ENCODE measurements at regions not wholly inside any gene's neighbourhood (a gene's known extent, or its start where the extent isn't known, plus 50 kb on each side); places are given as distances from the start of the nearest gene placed in this dataset.
A peak's percentile ranks its signal among the peaks of the same experiment; 100 is the strongest.

- H3K27me3 Mint-ChIP-seq = peaks cover 35% of the 10 kb centered on the region
Measured at GRCh38 chr11:116525961-116526495, 246.8 kb downstream of the BUD13 start.

GRCh38 chr11:116519499-116519898, 253.3 kb downstream of the BUD13 start:
- TF ChIP-seq CTCF (IDR thresholded peaks at IDR 0.05; ENCODE audit: unreplicated experiment) = no peak
- DNase-seq (ENCODE audit: low spot score, unreplicated experiment) = no peak
- H3K9me3 Mint-ChIP-seq (ENCODE audit: low read depth) = no peaks in the 10 kb centered on the region
- H3K4me1 Mint-ChIP-seq (ENCODE audit: low read depth) = peaks cover 6% of the 10 kb centered on the region
- H3K4me3 Mint-ChIP-seq (ENCODE audit: low read depth) = no peak overlapping the region
- H3K27ac Mint-ChIP-seq = no peak overlapping the region
- no peaks in the 10 kb centered on the region for H3K36me3 Mint-ChIP-seq (ENCODE audit: insufficient read depth)
- peaks cover 12% of the 10 kb centered on the region for H3K27me3 Mint-ChIP-seq

More at GRCh38 chr11:116525961-116526495, 246.8 kb downstream of the BUD13 start:
- no peak for DNase-seq (ENCODE audit: low spot score, unreplicated experiment)
- H3K27ac Mint-ChIP-seq = no peak overlapping the region
- H3K9me3 Mint-ChIP-seq (ENCODE audit: low read depth) = peaks cover 7% of the 10 kb centered on the region
- no peak overlapping the region for H3K4me3 Mint-ChIP-seq (ENCODE audit: low read depth)
- no peaks in the 10 kb centered on the region for H3K36me3 Mint-ChIP-seq (ENCODE audit: insufficient read depth)
- no peaks in the 10 kb centered on the region for H3K4me1 Mint-ChIP-seq (ENCODE audit: low read depth)
- no peak for TF ChIP-seq CTCF (IDR thresholded peaks at IDR 0.05; ENCODE audit: unreplicated experiment)

- peaks cover 6% of the 10 kb centered on the region for H3K4me1 Mint-ChIP-seq (ENCODE audit: low read depth)
- no peak overlapping the region for H3K27ac Mint-ChIP-seq
- no peak for TF ChIP-seq CTCF (IDR thresholded peaks at IDR 0.05; ENCODE audit: unreplicated experiment)
- peaks cover 20% of the 10 kb centered on the region for H3K27me3 Mint-ChIP-seq
- no peaks in the 10 kb centered on the region for H3K36me3 Mint-ChIP-seq (ENCODE audit: insufficient read depth)
- no peak overlapping the region for H3K4me3 Mint-ChIP-seq (ENCODE audit: low read depth)
- DNase-seq (ENCODE audit: low spot score, unreplicated experiment) = no peak
- no peaks in the 10 kb centered on the region for H3K9me3 Mint-ChIP-seq (ENCODE audit: low read depth)
Measured at GRCh38 chr11:116518141-116518540, 254.6 kb downstream of the BUD13 start.

GRCh38 chr11:116517584-116517983, 255.2 kb downstream of the BUD13 start:
- H3K27me3 Mint-ChIP-seq = peaks cover 22% of the 10 kb centered on the region
- no peak for TF ChIP-seq CTCF (IDR thresholded peaks at IDR 0.05; ENCODE audit: unreplicated experiment)
- H3K9me3 Mint-ChIP-seq (ENCODE audit: low read depth) = no peaks in the 10 kb centered on the region
- H3K36me3 Mint-ChIP-seq (ENCODE audit: insufficient read depth) = no peaks in the 10 kb centered on the region
- H3K4me1 Mint-ChIP-seq (ENCODE audit: low read depth) = peaks cover 6% of the 10 kb centered on the region
- no peak overlapping the region for H3K4me3 Mint-ChIP-seq (ENCODE audit: low read depth)
- peak overlapping the region; percentile 34 for H3K27ac Mint-ChIP-seq
- no peak for DNase-seq (ENCODE audit: low spot score, unreplicated experiment)

GRCh38 chr11:116517077-116517476, 255.7 kb downstream of the BUD13 start:
- no peak for TF ChIP-seq CTCF (IDR thresholded peaks at IDR 0.05; ENCODE audit: unreplicated experiment)
- H3K4me3 Mint-ChIP-seq (ENCODE audit: low read depth) = no peak overlapping the region
- H3K4me1 Mint-ChIP-seq (ENCODE audit: low read depth) = peaks cover 6% of the 10 kb centered on the region
- no peak for DNase-seq (ENCODE audit: low spot score, unreplicated experiment)
- H3K9me3 Mint-ChIP-seq (ENCODE audit: low read depth) = no peaks in the 10 kb centered on the region
- peaks cover 22% of the 10 kb centered on the region for H3K27me3 Mint-ChIP-seq
- H3K27ac Mint-ChIP-seq = peak overlapping the region; percentile 34
- H3K36me3 Mint-ChIP-seq (ENCODE audit: insufficient read depth) = no peaks in the 10 kb centered on the region

Data from progenitor cell of endocrine pancreas (in vitro differentiated cells).